K562 (cell line): ENCODE measurements at regions not wholly inside any gene's neighbourhood (a gene's known extent, or its start where the extent isn't known, plus 50 kb on each side); places are given as distances from the start of the nearest gene placed in this dataset.

Experiments
- DNMT1 ChIP-seq: fragments of 450-650 bp; IDR thresholded peaks from 2 replicates; pipeline ENCODE4 v1.6.1; 2016; ENCODE audit warnings: antibody characterized with exemption, mild to moderate bottlenecking
- E2F5 ChIP-seq: sonication (generic); formaldehyde crosslinking; IDR thresholded peaks from 2 replicates; pipeline ENCODE4 v1.8.0; 2022; ENCODE audit warnings: mild to moderate bottlenecking, missing genetic modification reagents
- HIVEP1 ChIP-seq: fragments of 250-450 bp; sonication (Bioruptor Pico); IDR thresholded peaks from 2 replicates; pipeline ENCODE4 v1.4.0; 2020; ENCODE audit warnings: mild to moderate bottlenecking
- LEF1 ChIP-seq: fragments of 450-650 bp; IDR thresholded peaks from 2 replicates; pipeline ENCODE4 v1.6.1; 2016; ENCODE audit warnings: mild to moderate bottlenecking
- PKNOX1 ChIP-seq: fragments of 450-650 bp; IDR thresholded peaks from 2 replicates; pipeline ENCODE4 v1.6.1; 2016
- UBTF ChIP-seq, 2 experiments: IDR thresholded peaks; 2 replicates each; pipeline ENCODE4 v1.6.1; 2012; ENCODE audit warnings: improper control_type of control experiment in 2 of 2, low read depth in 2 of 2, low read length in 2 of 2, borderline replicate concordance in 1 of 2
- XRCC5 ChIP-seq: fragments of 200-400 bp; formaldehyde crosslinking; IDR thresholded peaks from 2 replicates; pipeline ENCODE4 v1.6.1; 2017; ENCODE audit warnings: low read depth, mild to moderate bottlenecking, low read length
- ZBTB49 ChIP-seq: sonication (generic); formaldehyde crosslinking; IDR thresholded peaks from 2 replicates; pipeline ENCODE4 v1.8.0; 2022; ENCODE audit warnings: missing genetic modification reagents, mild to moderate bottlenecking, borderline replicate concordance
- ZBTB7A ChIP-seq: IDR thresholded peaks from 2 replicates; pipeline ENCODE4 v1.6.1; 2011; ENCODE audit warnings: low read depth, mild to moderate bottlenecking, low read length, moderate library complexity, borderline replicate concordance; ENCODE audit not compliant: control insufficient read depth
- ZNF717 ChIP-seq: fragments of 250-450 bp; sonication (Bioruptor Pico); IDR thresholded peaks from 2 replicates; pipeline ENCODE4 v1.5.0; 2021

- TF ChIP-seq ZBTB7A (no peak), ZNF717 (CRISPR knock-in tag) (no peak), DNMT1 (no peak), HIVEP1 (CRISPR knock-in tag) (no peak), LEF1 (no peak), ZBTB49 (CRISPR knock-in tag) (no peak), UBTF (IDR thresholded peaks at IDR 0.05; ENCODE audit: borderline replicate concordance in 1 of 2, low read depth in 2 of 2, low read length in 2 of 2) (no peak), E2F5 (no peak), PKNOX1 (no peak), XRCC5 (no peak)
These were observed 97.4 kb upstream of the KLF13 start (continued) for GRCh38 chr15:31228980-31229826.
